CD4-positive, alpha-beta T cell treated with Interleukin-15 for 1 hour (primary cell): ENCODE measurements at regions not wholly inside any gene's neighbourhood (a gene's known extent, or its start where the extent isn't known, plus 50 kb on each side); places are given as distances from the start of the nearest gene placed in this dataset.

Source experiments
- DNase-seq: peaks from one replicate; pipeline ENCODE4 v3.0.0-alpha.2; 2020

- no peak for DNase-seq
These were observed 1536.2 kb downstream of the PLA2G4A start for GRCh38 chr1:188364927-188365449.

GRCh38 chr1:188365874-188366273, 1537.1 kb downstream of the PLA2G4A start:
- no peak for DNase-seq

- no peak for DNase-seq
These were observed 1538.9 kb downstream of the PLA2G4A start for GRCh38 chr1:188367661-188368060.

- DNase-seq, result no peak
These were observed 1542.6 kb downstream of the PLA2G4A start for GRCh38 chr1:188371295-188371806.

- no peak for DNase-seq
These were observed 1544.1 kb downstream of the PLA2G4A start for GRCh38 chr1:188372821-188373220.

- no peak for DNase-seq
These were observed 1554.1 kb downstream of the PLA2G4A start for GRCh38 chr1:188382851-188383250.

- DNase-seq, result no peak
These were observed 1557.4 kb downstream of the PLA2G4A start for GRCh38 chr1:188386161-188386560.

GRCh38 chr1:188386666-188387065, 1557.9 kb downstream of the PLA2G4A start:
- DNase-seq, result no peak

GRCh38 chr1:188394677-188395076, 1565.9 kb downstream of the PLA2G4A start:
- no peak for DNase-seq

GRCh38 chr1:188397521-188397920, 1568.8 kb downstream of the PLA2G4A start:
- no peak for DNase-seq

- no peak for DNase-seq
These were observed 1574.2 kb downstream of the PLA2G4A start for GRCh38 chr1:188402986-188403385.

GRCh38 chr1:188406636-188407035, 1577.9 kb downstream of the PLA2G4A start:
- no peak for DNase-seq

GRCh38 chr1:188420177-188420576, 1591.4 kb downstream of the PLA2G4A start:
- DNase-seq, result no peak

- no peak for DNase-seq
These were observed 1594.3 kb downstream of the PLA2G4A start for GRCh38 chr1:188423073-188423472.

GRCh38 chr1:188424176-188424575, 1595.4 kb downstream of the PLA2G4A start:
- no peak for DNase-seq

GRCh38 chr1:188425687-188426086, 1596.9 kb downstream of the PLA2G4A start:
- DNase-seq, result no peak

GRCh38 chr1:188426561-188426960, 1597.8 kb downstream of the PLA2G4A start:
- DNase-seq, result no peak

- no peak for DNase-seq
These were observed 1598.9 kb downstream of the PLA2G4A start for GRCh38 chr1:188427642-188428041.

GRCh38 chr1:188429386-188429785, 1600.6 kb downstream of the PLA2G4A start:
- DNase-seq, result no peak

- no peak for DNase-seq
These were observed 1603.7 kb downstream of the PLA2G4A start for GRCh38 chr1:188432427-188432826.

- DNase-seq, result no peak
These were observed 1604.7 kb downstream of the PLA2G4A start for GRCh38 chr1:188433425-188433824.

- DNase-seq, result no peak
These were observed 1615.8 kb downstream of the PLA2G4A start for GRCh38 chr1:188444526-188444925.

- DNase-seq, result no peak
These were observed 1634.1 kb downstream of the PLA2G4A start for GRCh38 chr1:188462837-188463236.

GRCh38 chr1:188463919-188464318, 1635.2 kb downstream of the PLA2G4A start:
- no peak for DNase-seq

GRCh38 chr1:188466539-188466938, 1637.8 kb downstream of the PLA2G4A start:
- no peak for DNase-seq
